Motor neuron (in vitro differentiated cells): ENCODE measurements at regions not wholly inside any gene's neighbourhood (a gene's known extent, or its start where the extent isn't known, plus 50 kb on each side); places are given as distances from the start of the nearest gene placed in this dataset.

Source experiments
- ATAC-seq, 8 experiments: fragments of 200-7000 bp; cut with Tn5 transposase; replicated peaks in 6 of 8; 2 replicates each; pipeline ENCODE4 v1.8.0; 2021; ENCODE audit warnings: mild to moderate bottlenecking in 8 of 8, moderate library complexity in 8 of 8
- H3K27ac ChIP-seq, 2 donors: fragments of 250-450 bp; sonication (Bioruptor Pico); 2 replicates each; pipeline ENCODE4 v1.9.0; 2021; ENCODE audit warnings: antibody characterized with exemption in 2 of 2, mild to moderate bottlenecking in 2 of 2, moderate library complexity in 1 of 2
- H3K4me1 ChIP-seq, 2 donors: fragments of 250-450 bp; sonication (Bioruptor Pico); replicated peaks in 1 of 2; 2 replicates each; pipeline ENCODE4 v1.6.1; 2021; ENCODE audit warnings: antibody characterized with exemption in 2 of 2, mild to moderate bottlenecking in 2 of 2, moderate library complexity in 1 of 2
- H3K4me3 ChIP-seq, 5 donors: fragments of 250-450 bp; sonication (Bioruptor Pico); 2 replicates each; pipeline ENCODE4 v1.9.0; 2021; ENCODE audit warnings: antibody characterized with exemption in 5 of 5, mild to moderate bottlenecking in 5 of 5, moderate library complexity in 4 of 5
- WGBS, 10 experiments: fragments of 450-650 bp; shearing (Covaris generic); methylation state at CpG; one replicate each; pipeline ENCODE4 v1.0.0; 2022; 5-methylcytosine and 5-hydroxymethylcytosine counted together
- in situ Hi-C, 9 experiments: fragments of 400-800 bp; cut with MboI; loops; one replicate each; pipeline ENCODE4 v1.15.0; 2021; ENCODE audit warnings: low sequenced_read_pairs in 9 of 9, low pct_unique_long_range_greater_than_20kb in 2 of 9; ENCODE audit not compliant: unreplicated experiment in 9 of 9

GRCh38 chr11:82599836-82600235 lies 133.8 kb downstream of the FAM181B start:
- peak in 1 of 8 experiments; percentile 27 for ATAC-seq
- WGBS, 10 experiments, result 0 to 95% (median 88%) methylated on average over 1 to 2 of the region's 2 CpGs; no CpG with 5 or more reads in 3 of the 10 experiments
- H3K4me1 ChIP-seq, result no peaks in the 10 kb centered on the region
- no peak overlapping the region for H3K4me3 ChIP-seq
- in situ Hi-C loops, result no loop called here
- no peak overlapping the region for H3K27ac ChIP-seq

- no peak overlapping the region for H3K4me3 ChIP-seq
- H3K4me1 ChIP-seq, result no peaks in the 10 kb centered on the region
- 0 to 59% (median 21%) methylated on average over 1 to 3 of the region's 3 CpGs for WGBS, 10 experiments
- no peak overlapping the region for H3K27ac ChIP-seq
- ATAC-seq, result no peak
- in situ Hi-C loops, result no loop called here
Observed at GRCh38 chr11:82586581-82586980, 147.1 kb downstream of the FAM181B start.

- Histone ChIP-seq H3K4me3 (no peak overlapping the region), H3K27ac (no peak overlapping the region), H3K4me1 (no peaks in the 10 kb centered on the region)
- no peak for ATAC-seq
- in situ Hi-C loops, result no loop called here
- WGBS, 10 experiments, result 7% methylated on average over 3 of the region's 5 CpGs; no CpG with 5 or more reads in 9 of the 10 experiments
Observed at GRCh38 chr11:82577246-82577645, 156.4 kb downstream of the FAM181B start.

GRCh38 chr11:82560836-82561235 lies 172.8 kb downstream of the FAM181B start:
- in situ Hi-C loops, result no loop called here
- WGBS, 10 experiments, result 0 to 68% (median 17%) methylated on average over 1 to 5 of the region's 5 CpGs; no CpG with 5 or more reads in 1 of the 10 experiments

GRCh38 chr11:82559609-82560008 lies 174.1 kb downstream of the FAM181B start:
- no peak for ATAC-seq
- Histone ChIP-seq H3K4me3 (no peak overlapping the region), H3K27ac (no peak overlapping the region), H3K4me1 (no peaks in the 10 kb centered on the region)
- in situ Hi-C loops, result no loop called here
- 0 to 100% (median 73%) methylated on average over 1 to 2 of the region's 2 CpGs; no CpG with 5 or more reads in 3 of the 10 experiments for WGBS, 10 experiments

More at GRCh38 chr11:82560836-82561235, 172.8 kb downstream of the FAM181B start:
- Histone ChIP-seq H3K4me1 (no peaks in the 10 kb centered on the region), H3K27ac (no peak overlapping the region), H3K4me3 (no peak overlapping the region)
- no peak for ATAC-seq

- no peak for ATAC-seq
- 0 to 95% (median 75%) methylated on average over 3 to 4 of the region's 4 CpGs for WGBS, 10 experiments
- Histone ChIP-seq H3K4me1 (no peaks in the 10 kb centered on the region), H3K27ac (no peak overlapping the region), H3K4me3 (no peak overlapping the region)
- in situ Hi-C loops, result no loop called here
Observed at GRCh38 chr11:82557274-82557673, 176.4 kb downstream of the FAM181B start.

GRCh38 chr11:82556210-82556609 lies 177.5 kb downstream of the FAM181B start:
- Histone ChIP-seq H3K4me1 (no peaks in the 10 kb centered on the region), H3K27ac (no peak overlapping the region), H3K4me3 (no peak overlapping the region)
- in situ Hi-C loops, result no loop called here
- ATAC-seq, result no peak

GRCh38 chr11:82546661-82547557 lies 186.8 kb downstream of the FAM181B start:
- peaks cover 7 to 8% of the 10 kb centered on the region in 2 donors for H3K4me1 ChIP-seq
- H3K27ac ChIP-seq, result peak overlapping the region in 1 of 2 donors; percentile 16
- in situ Hi-C loops, result no loop called here
- no peak overlapping the region for H3K4me3 ChIP-seq
- 0 to 56% (median 4%) methylated on average over 1 to 3 of the region's 3 CpGs; no CpG with 5 or more reads in 3 of the 10 experiments for WGBS, 10 experiments
- peak in 6 of 8 experiments; percentile 25 to 87 (median 62) for ATAC-seq

GRCh38 chr11:82539669-82540068 lies 194.0 kb downstream of the FAM181B start:
- H3K4me3 ChIP-seq, result no peak overlapping the region
- no peak overlapping the region for H3K27ac ChIP-seq
- ATAC-seq, result no peak
- H3K4me1 ChIP-seq, result no peaks in the 10 kb centered on the region
- in situ Hi-C loops, result no loop called here

GRCh38 chr11:82536706-82537105 lies 197.0 kb downstream of the FAM181B start:
- WGBS, 10 experiments, result 11 to 93% (median 72%) methylated on average over 1 to 3 of the region's 3 CpGs; no CpG with 5 or more reads in 1 of the 10 experiments
- no peaks in the 10 kb centered on the region for H3K4me1 ChIP-seq
- no peak for ATAC-seq
- no peak overlapping the region for H3K27ac ChIP-seq
- in situ Hi-C loops, result no loop called here
- no peak overlapping the region for H3K4me3 ChIP-seq

- H3K27ac ChIP-seq, result no peak overlapping the region
- WGBS, 10 experiments, result 0 to 96% (median 70%) methylated on average over 1 to 6 of the region's 7 CpGs; no CpG with 5 or more reads in 1 of the 10 experiments
- no peak overlapping the region for H3K4me3 ChIP-seq
- peak in 1 of 8 experiments; percentile 52 for ATAC-seq
- in situ Hi-C loops, result no loop called here
- no peaks in the 10 kb centered on the region for H3K4me1 ChIP-seq
Observed at GRCh38 chr11:82533628-82534327, 199.9 kb downstream of the FAM181B start.

- WGBS, 10 experiments, result 0 to 100% (median 64%) methylated on average over 1 to 2 of the region's 2 CpGs; no CpG with 5 or more reads in 2 of the 10 experiments
- ATAC-seq, result peak in 6 of 8 experiments; percentile 38 to 86 (median 44)
- Histone ChIP-seq H3K4me1 (no peaks in the 10 kb centered on the region), H3K4me3 (no peak overlapping the region), H3K27ac (no peak overlapping the region)
- in situ Hi-C loops, result no loop called here
Observed at GRCh38 chr11:82529936-82530335, 203.7 kb downstream of the FAM181B start.

GRCh38 chr11:82527081-82527584 lies 206.5 kb downstream of the FAM181B start:
- no peak overlapping the region for H3K27ac ChIP-seq
- 0 to 94% (median 73%) methylated on average over 2 to 4 of the region's 5 CpGs; no CpG with 5 or more reads in 3 of the 10 experiments for WGBS, 10 experiments
- ATAC-seq, result no peak
- H3K4me1 ChIP-seq, result peaks cover 0 to 4% of the 10 kb centered on the region in 2 donors
- in situ Hi-C loops, result no loop called here
- no peak overlapping the region for H3K4me3 ChIP-seq
